ENCODE measurements at regions not wholly inside any gene's neighbourhood (a gene's known extent, or its start where the extent isn't known, plus 50 kb on each side); places are given as distances from the start of the nearest gene placed in this dataset.

GRCh38 chr5:9972059-9972458 lies 277.6 kb downstream of the ATPSCKMT start:
- intact Hi-C loops (cut with micrococcal nuclease; ENCODE audit: unreplicated experiment), result no loop called here
- no peak overlapping the region for H2AFZ ChIP-seq (ENCODE audit: low read length)

GRCh38 chr5:9971301-9971700 lies 278.4 kb downstream of the ATPSCKMT start:
- ChIA-PET CTCF (ENCODE audit: unreplicated experiment) (no interaction called here), POLR2A (no interaction called here)
- Histone ChIP-seq H3K4me3 (ENCODE audit: low read depth, low read length, poor library complexity, severe bottlenecking) (no peak overlapping the region), H3K4me1 (ENCODE audit: insufficient read depth, low read length, poor library complexity, severe bottlenecking) (no peaks in the 10 kb centered on the region), H3K9me2 (ENCODE audit: insufficient read depth, low read length) (no peaks in the 10 kb centered on the region), H3K27ac (ENCODE audit: low read depth, low read length, poor library complexity, severe bottlenecking) (no peak overlapping the region), H4K20me1 (ENCODE audit: insufficient read depth, low read length) (no peaks in the 10 kb centered on the region), H3K4me2 (ENCODE audit: low read length) (no peak overlapping the region), H3K79me2 (ENCODE audit: insufficient read depth, low read depth, low read length) (no peaks in the 10 kb centered on the region), H3K9me3 (ENCODE audit: low read length) (no peaks in the 10 kb centered on the region), H3K36me3 (ENCODE audit: insufficient read depth, low read length) (no peaks in the 10 kb centered on the region), H2AFZ (ENCODE audit: low read length) (no peak overlapping the region)
- intact Hi-C loops (cut with micrococcal nuclease; ENCODE audit: unreplicated experiment), result no loop called here
- no TSS peak for BruUV-seq (replicated peaks)
- no peak for DNase-seq (ENCODE audit: low spot score)
- TF ChIP-seq EZH2phosphoT487 (IDR thresholded peaks at IDR 0.05; ENCODE audit: borderline replicate concordance, low read depth, low read length) (no peak), CTCF (conservative IDR thresholded peaks at IDR 0.05; ENCODE audit: low read length) (no peak)

More at GRCh38 chr5:9972059-9972458, 277.6 kb downstream of the ATPSCKMT start:
- Histone ChIP-seq H3K27ac (ENCODE audit: low read depth, low read length, poor library complexity, severe bottlenecking) (no peak overlapping the region), H3K9me3 (ENCODE audit: low read length) (no peaks in the 10 kb centered on the region), H4K20me1 (ENCODE audit: insufficient read depth, low read length) (no peaks in the 10 kb centered on the region), H3K79me2 (ENCODE audit: insufficient read depth, low read depth, low read length) (no peaks in the 10 kb centered on the region), H3K4me2 (ENCODE audit: low read length) (no peak overlapping the region), H3K36me3 (ENCODE audit: insufficient read depth, low read length) (no peaks in the 10 kb centered on the region), H3K9me2 (ENCODE audit: insufficient read depth, low read length) (no peaks in the 10 kb centered on the region), H3K4me3 (ENCODE audit: low read depth, low read length, poor library complexity, severe bottlenecking) (no peak overlapping the region), H3K4me1 (ENCODE audit: insufficient read depth, low read length, poor library complexity, severe bottlenecking) (no peaks in the 10 kb centered on the region)
- ChIA-PET CTCF (ENCODE audit: unreplicated experiment) (no interaction called here), POLR2A (no interaction called here)
- DNase-seq (ENCODE audit: low spot score), result no peak
- no TSS peak for BruUV-seq (replicated peaks)
- no peak for TF ChIP-seq EZH2phosphoT487 (IDR thresholded peaks at IDR 0.05; ENCODE audit: borderline replicate concordance, low read depth, low read length)
- TF ChIP-seq CTCF (conservative IDR thresholded peaks at IDR 0.05; ENCODE audit: low read length), result no peak

GRCh38 chr5:9958914-9959313 lies 290.8 kb downstream of the ATPSCKMT start:
- ChIA-PET POLR2A (interaction anchor here (0.6 kb wide), 1 partner anchor 550 kb away, joined by 3 read pairs; no protein-coding TSS in a partner anchor), CTCF (ENCODE audit: unreplicated experiment) (no interaction called here)
- no peak overlapping the region for H2AFZ ChIP-seq (ENCODE audit: low read length)
- H3K4me2 ChIP-seq (ENCODE audit: low read length), result no peak overlapping the region
- TF ChIP-seq CTCF (conservative IDR thresholded peaks at IDR 0.05; ENCODE audit: low read length), result no peak
- TF ChIP-seq EZH2phosphoT487 (IDR thresholded peaks at IDR 0.05; ENCODE audit: borderline replicate concordance, low read depth, low read length), result no peak
- no peaks in the 10 kb centered on the region for H3K9me3 ChIP-seq (ENCODE audit: low read length)
- H3K27ac ChIP-seq (ENCODE audit: low read depth, low read length, poor library complexity, severe bottlenecking), result no peak overlapping the region
- intact Hi-C loops (cut with micrococcal nuclease; ENCODE audit: unreplicated experiment), result no loop called here
- no peaks in the 10 kb centered on the region for H4K20me1 ChIP-seq (ENCODE audit: insufficient read depth, low read length)
- no peaks in the 10 kb centered on the region for H3K79me2 ChIP-seq (ENCODE audit: insufficient read depth, low read depth, low read length)
- no peaks in the 10 kb centered on the region for H3K4me1 ChIP-seq (ENCODE audit: insufficient read depth, low read length, poor library complexity, severe bottlenecking)
- no peaks in the 10 kb centered on the region for H3K9me2 ChIP-seq (ENCODE audit: insufficient read depth, low read length)
- no TSS peak for BruUV-seq (replicated peaks)
- DNase-seq (ENCODE audit: low spot score), result no peak
- H3K4me3 ChIP-seq (ENCODE audit: low read depth, low read length, poor library complexity, severe bottlenecking), result no peak overlapping the region
- H3K36me3 ChIP-seq (ENCODE audit: insufficient read depth, low read length), result no peaks in the 10 kb centered on the region
